Endodermal cell (in vitro differentiated cells): ENCODE measurements at regions not wholly inside any gene's neighbourhood (a gene's known extent, or its start where the extent isn't known, plus 50 kb on each side); places are given as distances from the start of the nearest gene placed in this dataset.

Experiments
- DNase-seq: peaks from one replicate; pipeline ENCODE4 v3.0.0-alpha.2; 2017
- H3K27ac ChIP-seq: 2 replicates; pipeline ENCODE4 v1.5.1; 2013; ENCODE audit warnings: mild to moderate bottlenecking, low read depth, low read length, moderate library complexity
- H3K27me3 ChIP-seq: 2 replicates; pipeline ENCODE4 v1.6.1; 2013; ENCODE audit warnings: mild to moderate bottlenecking, low read length, moderate library complexity; ENCODE audit not compliant: insufficient read depth, control insufficient read depth, poor library complexity, severe bottlenecking
- H3K36me3 ChIP-seq: 2 replicates; pipeline ENCODE4 v1.7.0; 2013; ENCODE audit warnings: mild to moderate bottlenecking, low read length, moderate library complexity; ENCODE audit not compliant: control insufficient read depth, insufficient read depth
- H3K4me1 ChIP-seq: one replicate; pipeline ENCODE4 v1.7.0; 2013; ENCODE audit warnings: low read length; ENCODE audit not compliant: control insufficient read depth, insufficient read depth
- H3K4me3 ChIP-seq: 2 replicates; pipeline ENCODE4 v1.5.1; 2013; ENCODE audit warnings: mild to moderate bottlenecking, low read length, moderate library complexity
- H3K9ac ChIP-seq: 2 replicates; pipeline ENCODE4 v1.6.1; 2013; ENCODE audit warnings: mild to moderate bottlenecking, low read length, moderate library complexity; ENCODE audit not compliant: poor library complexity, severe bottlenecking; ENCODE audit errors: extremely low read depth
- H3K9me3 ChIP-seq: 2 replicates; pipeline ENCODE4 v1.6.1; 2013; ENCODE audit warnings: mild to moderate bottlenecking, low read length, moderate library complexity; ENCODE audit not compliant: control insufficient read depth
- H3K27ac Mint-ChIP-seq: 2 replicates; pipeline ENCODE4 v1.8.0; 2020; ENCODE audit warnings: mixed read lengths
- H3K27me3 Mint-ChIP-seq: 2 replicates; pipeline ENCODE4 v1.8.0; 2021; ENCODE audit warnings: mild to moderate bottlenecking, mixed read lengths; ENCODE audit not compliant: insufficient read depth
- H3K36me3 Mint-ChIP-seq: 2 replicates; pipeline ENCODE4 v1.8.0; 2020; ENCODE audit warnings: low read depth, mixed read lengths
- H3K4me1 Mint-ChIP-seq: 2 replicates; pipeline ENCODE4 v1.8.0; 2020; ENCODE audit warnings: mixed read lengths
- H3K4me3 Mint-ChIP-seq: 2 replicates; pipeline ENCODE4 v1.8.0; 2020; ENCODE audit warnings: mild to moderate bottlenecking, moderate library complexity, mixed read lengths
- H3K9me3 Mint-ChIP-seq: 2 replicates; pipeline ENCODE4 v1.8.0; 2020; ENCODE audit warnings: mild to moderate bottlenecking, mixed read lengths
- WGBS, 2 experiments: methylation state at CpG; one replicate each; pipeline versions ENCODE4 v1.1.5 to v1.1.7; 2013; ENCODE audit warnings: missing lambda C conversion rate in 2 of 2, mixed read lengths in 1 of 2; ENCODE audit not compliant: insufficient coverage in 1 of 2, insufficient read length in 1 of 2; 5-methylcytosine and 5-hydroxymethylcytosine counted together
- TF ChIP-seq, protein P1 (sequence below): fragments of 200-600 bp; sonication (generic); conservative IDR thresholded peaks from 2 replicates; pipeline ENCODE4 v1.5.0; 2021; ENCODE audit warnings: antibody characterized with exemption, mild to moderate bottlenecking

DNA sequence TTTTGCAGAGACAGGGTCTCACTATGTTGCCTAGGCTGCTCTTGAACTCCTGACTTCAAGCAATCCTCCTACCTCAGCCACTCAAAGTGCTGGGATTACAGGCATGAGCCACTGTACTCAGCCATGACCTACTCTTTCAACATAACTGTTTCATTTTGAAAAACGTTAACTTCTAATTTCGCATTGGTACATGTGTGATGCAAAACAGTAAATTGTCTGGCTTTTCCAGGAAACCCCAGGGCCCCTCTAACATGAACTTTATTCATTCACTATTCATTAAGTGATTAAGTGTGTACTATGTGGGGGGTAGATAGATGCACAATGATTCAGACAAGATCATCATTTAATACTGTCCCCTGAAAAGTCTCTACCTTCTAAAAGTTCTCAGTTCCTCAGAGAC, 364.9 kb downstream of the SS18 start:
- H3K4me1 ChIP-seq: peaks cover 5% of the 10 kb centered on the region
- DNase-seq: no peak
- no peaks in the 10 kb centered on the region for H3K36me3 ChIP-seq
- no peak overlapping the region for H3K4me3 ChIP-seq
- H3K9me3 ChIP-seq: peaks cover 12% of the 10 kb centered on the region
- Mint-ChIP-seq H3K9me3 (peaks cover 26% of the 10 kb centered on the region), H3K4me3 (no peak overlapping the region), H3K27ac (no peak overlapping the region), H3K4me1 (peaks cover 23% of the 10 kb centered on the region), H3K36me3 (no peaks in the 10 kb centered on the region), H3K27me3 (peaks cover 31% of the 10 kb centered on the region)
- peak overlapping the region; percentile 79 for H3K27ac ChIP-seq
- WGBS, 2 experiments: 84% methylated on average over 2 of the region's 2 CpGs; no CpG with 5 or more reads in 1 of the 2 experiments
- TF ChIP-seq, protein P1, sequence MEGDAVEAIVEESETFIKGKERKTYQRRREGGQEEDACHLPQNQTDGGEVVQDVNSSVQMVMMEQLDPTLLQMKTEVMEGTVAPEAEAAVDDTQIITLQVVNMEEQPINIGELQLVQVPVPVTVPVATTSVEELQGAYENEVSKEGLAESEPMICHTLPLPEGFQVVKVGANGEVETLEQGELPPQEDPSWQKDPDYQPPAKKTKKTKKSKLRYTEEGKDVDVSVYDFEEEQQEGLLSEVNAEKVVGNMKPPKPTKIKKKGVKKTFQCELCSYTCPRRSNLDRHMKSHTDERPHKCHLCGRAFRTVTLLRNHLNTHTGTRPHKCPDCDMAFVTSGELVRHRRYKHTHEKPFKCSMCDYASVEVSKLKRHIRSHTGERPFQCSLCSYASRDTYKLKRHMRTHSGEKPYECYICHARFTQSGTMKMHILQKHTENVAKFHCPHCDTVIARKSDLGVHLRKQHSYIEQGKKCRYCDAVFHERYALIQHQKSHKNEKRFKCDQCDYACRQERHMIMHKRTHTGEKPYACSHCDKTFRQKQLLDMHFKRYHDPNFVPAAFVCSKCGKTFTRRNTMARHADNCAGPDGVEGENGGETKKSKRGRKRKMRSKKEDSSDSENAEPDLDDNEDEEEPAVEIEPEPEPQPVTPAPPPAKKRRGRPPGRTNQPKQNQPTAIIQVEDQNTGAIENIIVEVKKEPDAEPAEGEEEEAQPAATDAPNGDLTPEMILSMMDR: no peak
- no peaks in the 10 kb centered on the region for H3K27me3 ChIP-seq
- H3K9ac ChIP-seq: no peak overlapping the region

DNA sequence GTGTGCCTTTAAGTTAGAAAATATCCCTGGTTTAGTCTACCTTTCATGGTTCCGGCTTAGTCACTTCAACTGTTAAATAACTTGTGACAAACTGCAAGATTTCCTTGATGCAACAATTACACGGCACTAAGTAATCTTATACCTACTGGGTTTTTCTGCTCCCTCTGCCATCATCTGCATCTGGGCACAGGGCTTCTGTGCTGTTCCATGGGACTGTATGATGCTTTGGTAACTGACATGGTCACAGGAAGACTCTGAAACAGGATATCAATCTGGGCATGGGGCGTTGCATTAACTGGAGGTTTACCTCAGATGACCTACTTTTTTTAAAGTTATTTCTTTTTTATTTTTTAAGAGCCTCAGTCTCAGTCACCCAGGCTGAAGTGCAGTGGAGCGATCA, 365.4 kb downstream of the SS18 start:
- WGBS, 2 experiments: 92 to 97% methylated on average over 2 to 4 of the region's 4 CpGs
- Histone ChIP-seq H3K9ac (no peak overlapping the region), H3K27ac (no peak overlapping the region), H3K4me1 (peaks cover 5% of the 10 kb centered on the region), H3K36me3 (no peaks in the 10 kb centered on the region), H3K4me3 (no peak overlapping the region), H3K27me3 (no peaks in the 10 kb centered on the region), H3K9me3 (peaks cover 7% of the 10 kb centered on the region)
- Mint-ChIP-seq H3K4me3 (no peak overlapping the region), H3K27me3 (peaks cover 33% of the 10 kb centered on the region), H3K27ac (no peak overlapping the region), H3K4me1 (peaks cover 23% of the 10 kb centered on the region), H3K36me3 (no peaks in the 10 kb centered on the region), H3K9me3 (peaks cover 21% of the 10 kb centered on the region)
- no peak for DNase-seq
- TF ChIP-seq, protein P1: no peak

DNA sequence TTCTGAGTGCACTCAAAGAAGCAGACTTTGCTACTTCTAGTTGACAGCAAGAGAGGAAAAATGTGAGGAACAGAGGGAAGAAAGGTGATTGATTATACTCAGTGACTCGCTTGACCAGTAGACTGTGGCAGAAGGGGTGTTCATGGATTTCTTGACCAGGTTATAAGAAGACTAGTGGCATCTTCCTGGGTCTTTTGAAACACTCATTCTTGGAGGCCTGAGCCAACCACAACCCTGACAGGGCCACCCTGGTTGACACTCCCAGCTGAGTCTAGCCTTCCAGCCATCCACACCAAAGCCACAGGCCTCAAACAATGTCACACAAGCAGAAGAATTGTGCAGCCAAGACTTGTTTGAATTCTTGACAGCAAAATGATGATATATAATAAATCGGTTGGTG, 366.3 kb downstream of the SS18 start:
- H3K4me3 ChIP-seq: no peak overlapping the region
- TF ChIP-seq, protein P1: no peak
- peaks cover 5% of the 10 kb centered on the region for H3K4me1 ChIP-seq
- no peak overlapping the region for H3K9ac ChIP-seq
- H3K27me3 ChIP-seq: no peaks in the 10 kb centered on the region
- WGBS, 2 experiments: 93 to 100% methylated on average over 2 of the region's 2 CpGs
- H3K27ac ChIP-seq: no peak overlapping the region
- peaks cover 23% of the 10 kb centered on the region for H3K4me1 Mint-ChIP-seq
- no peaks in the 10 kb centered on the region for H3K36me3 Mint-ChIP-seq
- no peak for DNase-seq
- no peak overlapping the region for H3K4me3 Mint-ChIP-seq
- H3K9me3 Mint-ChIP-seq: peaks cover 22% of the 10 kb centered on the region
- no peak overlapping the region for H3K27ac Mint-ChIP-seq
- H3K9me3 ChIP-seq: no peaks in the 10 kb centered on the region
- H3K27me3 Mint-ChIP-seq: peaks cover 41% of the 10 kb centered on the region
- no peaks in the 10 kb centered on the region for H3K36me3 ChIP-seq
